ENCODE measurements at regions not wholly inside any gene's neighbourhood (a gene's known extent, or its start where the extent isn't known, plus 50 kb on each side); places are given as distances from the start of the nearest gene placed in this dataset.

DNA sequence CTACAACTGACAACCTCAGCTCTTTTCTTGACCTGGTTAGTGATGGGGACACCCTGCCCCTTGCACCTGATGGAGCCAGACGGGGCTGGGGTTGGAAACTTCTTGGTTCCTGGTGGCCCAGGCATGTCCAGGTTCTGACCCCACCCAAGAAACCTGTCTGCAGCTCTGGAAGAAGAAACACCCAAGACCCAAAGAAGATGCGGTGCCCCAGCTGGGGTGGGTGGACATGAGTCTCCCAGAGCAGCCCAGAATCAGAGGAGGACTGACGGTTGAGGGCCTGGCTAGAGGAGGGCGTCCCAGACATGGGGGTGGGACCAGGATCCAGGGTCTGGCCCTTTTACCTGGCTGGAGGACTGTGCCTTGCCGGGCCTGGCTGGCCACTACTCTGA is 202.4 kb downstream of the GLRX3 start:
- Histone ChIP-seq H3K9me2 (replicated peaks; ENCODE audit: low read depth, low read length) (no peaks in the 10 kb centered on the region), H3F3A (ENCODE audit: low read depth) (no peaks in the 10 kb centered on the region), H3K4me1 (ENCODE audit: insufficient read depth, low read length, poor library complexity, severe bottlenecking) (no peaks in the 10 kb centered on the region), H3K36me3 (ENCODE audit: insufficient read depth, low read length) (no peaks in the 10 kb centered on the region), H3K4me3 (ENCODE audit: low read length, poor library complexity, severe bottlenecking) (no peak overlapping the region), H2AFZ (ENCODE audit: low read length) (no peak overlapping the region), H3K9ac (ENCODE audit: low read depth, low read length, poor library complexity, severe bottlenecking) (no peak overlapping the region), H3K27me3 (ENCODE audit: insufficient read depth, low read length, poor library complexity, severe bottlenecking) (no peaks in the 10 kb centered on the region), H3K9me3 (ENCODE audit: insufficient read depth, low read depth, low read length) (peaks cover 8% of the 10 kb centered on the region; the same call in 1 of the 2 replicates), H3K4me2 (ENCODE audit: low read depth, low read length, poor library complexity, severe bottlenecking) (no peak overlapping the region), H4K20me1 (ENCODE audit: insufficient read depth, low read length, poor library complexity, severe bottlenecking) (no peaks in the 10 kb centered on the region), H3K79me2 (ENCODE audit: insufficient read depth, low read length) (no peaks in the 10 kb centered on the region)
- TF ChIP-seq, protein P1, sequence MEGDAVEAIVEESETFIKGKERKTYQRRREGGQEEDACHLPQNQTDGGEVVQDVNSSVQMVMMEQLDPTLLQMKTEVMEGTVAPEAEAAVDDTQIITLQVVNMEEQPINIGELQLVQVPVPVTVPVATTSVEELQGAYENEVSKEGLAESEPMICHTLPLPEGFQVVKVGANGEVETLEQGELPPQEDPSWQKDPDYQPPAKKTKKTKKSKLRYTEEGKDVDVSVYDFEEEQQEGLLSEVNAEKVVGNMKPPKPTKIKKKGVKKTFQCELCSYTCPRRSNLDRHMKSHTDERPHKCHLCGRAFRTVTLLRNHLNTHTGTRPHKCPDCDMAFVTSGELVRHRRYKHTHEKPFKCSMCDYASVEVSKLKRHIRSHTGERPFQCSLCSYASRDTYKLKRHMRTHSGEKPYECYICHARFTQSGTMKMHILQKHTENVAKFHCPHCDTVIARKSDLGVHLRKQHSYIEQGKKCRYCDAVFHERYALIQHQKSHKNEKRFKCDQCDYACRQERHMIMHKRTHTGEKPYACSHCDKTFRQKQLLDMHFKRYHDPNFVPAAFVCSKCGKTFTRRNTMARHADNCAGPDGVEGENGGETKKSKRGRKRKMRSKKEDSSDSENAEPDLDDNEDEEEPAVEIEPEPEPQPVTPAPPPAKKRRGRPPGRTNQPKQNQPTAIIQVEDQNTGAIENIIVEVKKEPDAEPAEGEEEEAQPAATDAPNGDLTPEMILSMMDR (conservative IDR thresholded peaks at IDR 0.05; ENCODE audit: low read length): no peak

DNA sequence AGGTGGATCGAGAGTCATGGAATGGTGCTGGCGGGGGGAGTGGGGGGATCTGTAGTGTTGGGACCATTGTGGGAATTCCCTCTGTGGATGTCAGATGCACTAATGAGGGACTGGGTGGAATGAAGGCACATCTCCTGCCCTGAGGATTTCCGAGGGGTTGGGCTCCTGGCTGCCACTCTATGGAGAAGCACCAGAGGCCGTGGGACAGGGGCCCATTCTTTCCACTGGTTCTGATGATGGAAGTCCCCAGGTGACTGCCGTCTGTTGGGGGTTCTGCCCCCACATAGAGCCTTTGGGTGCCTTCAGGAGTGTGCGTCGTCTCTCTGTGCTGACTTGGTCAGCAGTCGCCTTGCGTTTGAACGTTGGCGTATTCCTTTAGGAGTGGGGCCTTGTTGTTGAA is 202.9 kb downstream of the GLRX3 start:
- Histone ChIP-seq H2AFZ (ENCODE audit: low read length) (no peak overlapping the region), H3F3A (ENCODE audit: low read depth) (no peaks in the 10 kb centered on the region), H3K4me1 (ENCODE audit: insufficient read depth, low read length, poor library complexity, severe bottlenecking) (no peaks in the 10 kb centered on the region), H3K4me3 (ENCODE audit: low read length, poor library complexity, severe bottlenecking) (no peak overlapping the region), H3K4me2 (ENCODE audit: low read depth, low read length, poor library complexity, severe bottlenecking) (no peak overlapping the region), H3K9ac (ENCODE audit: low read depth, low read length, poor library complexity, severe bottlenecking) (no peak overlapping the region), H3K36me3 (ENCODE audit: insufficient read depth, low read length) (no peaks in the 10 kb centered on the region), H3K79me2 (ENCODE audit: insufficient read depth, low read length) (no peaks in the 10 kb centered on the region), H3K9me3 (ENCODE audit: insufficient read depth, low read depth, low read length) (peaks cover 8% of the 10 kb centered on the region; the same call in 1 of the 2 replicates), H3K27me3 (ENCODE audit: insufficient read depth, low read length, poor library complexity, severe bottlenecking) (no peaks in the 10 kb centered on the region), H3K9me2 (replicated peaks; ENCODE audit: low read depth, low read length) (no peaks in the 10 kb centered on the region), H4K20me1 (ENCODE audit: insufficient read depth, low read length, poor library complexity, severe bottlenecking) (no peaks in the 10 kb centered on the region)
- TF ChIP-seq, protein P1 (conservative IDR thresholded peaks at IDR 0.05; ENCODE audit: low read length): no peak
- TF ChIP-seq EZH2phosphoT487 (IDR thresholded peaks at IDR 0.05; ENCODE audit: borderline replicate concordance): no peak

DNA sequence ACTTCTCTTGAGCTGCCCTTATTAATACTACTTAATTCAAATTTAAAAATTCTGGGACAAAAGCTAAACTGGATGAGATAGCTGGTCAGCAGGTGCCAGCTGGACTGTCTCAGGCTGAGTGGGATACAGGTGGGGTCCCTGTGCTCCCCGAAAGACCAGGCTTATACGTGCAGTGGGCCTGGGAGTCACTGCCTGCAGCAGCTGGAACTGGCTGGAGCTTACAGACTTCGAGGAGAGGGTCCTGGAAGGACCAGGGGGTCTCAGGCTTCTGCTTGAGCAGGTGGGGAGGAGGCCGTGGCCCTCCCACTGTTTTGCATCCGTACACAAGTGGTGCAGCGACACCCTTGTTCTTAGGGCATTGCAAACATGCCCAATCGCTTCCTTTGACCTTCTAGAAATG is 203.7 kb downstream of the GLRX3 start:
- Histone ChIP-seq H2AFZ (ENCODE audit: low read length) (no peak overlapping the region), H3F3A (ENCODE audit: low read depth) (no peaks in the 10 kb centered on the region), H3K79me2 (ENCODE audit: insufficient read depth, low read length) (no peaks in the 10 kb centered on the region), H3K9ac (ENCODE audit: low read depth, low read length, poor library complexity, severe bottlenecking) (no peak overlapping the region), H4K20me1 (ENCODE audit: insufficient read depth, low read length, poor library complexity, severe bottlenecking) (no peaks in the 10 kb centered on the region), H3K9me2 (replicated peaks; ENCODE audit: low read depth, low read length) (no peaks in the 10 kb centered on the region), H3K4me1 (ENCODE audit: insufficient read depth, low read length, poor library complexity, severe bottlenecking) (no peaks in the 10 kb centered on the region), H3K36me3 (ENCODE audit: insufficient read depth, low read length) (no peaks in the 10 kb centered on the region), H3K9me3 (ENCODE audit: insufficient read depth, low read depth, low read length) (peaks cover 8% of the 10 kb centered on the region; the same call in 1 of the 2 replicates), H3K4me3 (ENCODE audit: low read length, poor library complexity, severe bottlenecking) (no peak overlapping the region), H3K4me2 (ENCODE audit: low read depth, low read length, poor library complexity, severe bottlenecking) (no peak overlapping the region), H3K27me3 (ENCODE audit: insufficient read depth, low read length, poor library complexity, severe bottlenecking) (no peaks in the 10 kb centered on the region)
- TF ChIP-seq, protein P1 (conservative IDR thresholded peaks at IDR 0.05; ENCODE audit: low read length): no peak
- TF ChIP-seq EZH2phosphoT487 (IDR thresholded peaks at IDR 0.05; ENCODE audit: borderline replicate concordance): no peak
